Heart left ventricle (tissue), 16 donors: ENCODE measurements at regions not wholly inside any gene's neighbourhood (a gene's known extent, or its start where the extent isn't known, plus 50 kb on each side); places are given as distances from the start of the nearest gene placed in this dataset.

Experiments used
- ATAC-seq, 4 donors: fragments of 200-7000 bp; cut with Tn5 transposase; one replicate each; pipeline ENCODE4 v1.9.1; 2020 to 2022; ENCODE audit warnings: moderate library complexity in 4 of 4, mild to moderate bottlenecking in 3 of 4, moderate number of reproducible peaks in 1 of 4
- DNase-seq, 5 donors: peaks; one replicate each; pipeline ENCODE4 v3.0.0-alpha.2; 2020
- H3K27ac ChIP-seq, 12 donors: fragments of 200-600 bp; sonication (generic) in 4 of 12; one replicate each; pipeline versions ENCODE4 v1.5.0 to v1.8.0; 2016 to 2022; ENCODE audit warnings: mild to moderate bottlenecking in 2 of 12
- H3K27me3 ChIP-seq, 9 donors: fragments of 200-600 bp; sonication (generic) in 2 of 9; one replicate each; pipeline versions ENCODE4 v1.5.1 to v1.8.0; 2016 to 2022; ENCODE audit warnings: mild to moderate bottlenecking in 3 of 9
- H3K36me3 ChIP-seq, 9 donors: fragments of 200-600 bp; sonication (generic) in 2 of 9; one replicate each; pipeline versions ENCODE4 v1.5.0 to v1.8.0; 2018 to 2022; ENCODE audit warnings: mild to moderate bottlenecking in 2 of 9
- H3K4me1 ChIP-seq, 12 donors: fragments of 200-600 bp; sonication (generic) in 4 of 12; one replicate each; pipeline versions ENCODE4 v1.5.0 to v1.8.0; 2016 to 2022; ENCODE audit warnings: mild to moderate bottlenecking in 3 of 12
- H3K4me3 ChIP-seq, 12 donors: fragments of 200-600 bp; sonication (generic) in 4 of 12; one replicate each; pipeline versions ENCODE4 v1.5.0 to v1.8.0; 2017 to 2022; ENCODE audit warnings: mild to moderate bottlenecking in 9 of 12, moderate library complexity in 4 of 12
- H3K9me3 ChIP-seq, 12 donors: fragments of 200-600 bp; sonication (generic) in 4 of 12; one replicate each; pipeline versions ENCODE4 v1.5.0 to v1.8.0; 2016 to 2022; ENCODE audit warnings: mild to moderate bottlenecking in 1 of 12
- POLR2A ChIP-seq, 2 donors: fragments of 450-650 bp; IDR thresholded peaks; one replicate each; pipeline ENCODE4 v1.6.1; 2017; ENCODE audit warnings: antibody characterized with exemption in 2 of 2, mild to moderate bottlenecking in 2 of 2, moderate library complexity in 2 of 2
- WGBS, 4 donors: extraction: QIAGEN DNeasy Blood & Tissue Kit in 2 of 4; methylation state at CpG; one replicate each; pipeline versions ENCODE4 v1.1.5 to v1.1.7; 2013 to 2018; 5-methylcytosine and 5-hydroxymethylcytosine counted together
- intact Hi-C, 10 donors: fragments of 100-400 bp; cut with DNase I; formaldehyde crosslinking; loops; one replicate each; pipeline versions ENCODE4 v1.11.1 to v1.14.2; 2022
- TF ChIP-seq, protein P1 (sequence below), 12 donors: fragments of 200-600 bp; sonication (generic) in 4 of 12; IDR thresholded peaks; one replicate each; pipeline versions ENCODE4 v1.5.0 to v1.8.0; 2018 to 2022; ENCODE audit warnings: antibody characterized with exemption in 12 of 12, mild to moderate bottlenecking in 5 of 12
- donor health status: ischemic (EF 13 %, LVEDD 7.1; RV severe dilation, severe dysfunction).
- donor health status: healthy with polysubstance abuse.
- donor health status: DM: no; HTN: yes; CAD: no.
- donor health status: DM: no; HTN: no; CAD: no.
- donor health status: ischemic (EF 25% LVEDD 6.9; RV normal size, moderate dysfunction).
- donor health status: ischemic (EF 25% LVEDD 5.7; RV mildly dilated, moderate dysfunction).
- donor health status: healthy.
- donor health status: DM: yes; HTN: yes; CAD: no.
- donor health status: ischemic (EF 35%, LVEDD 5.7; RV mildly dilated, moderate dysfunction).
- donor health status: nonischemic (EF 11% LVEDD 7.7; RV severe dilation, severe dysfunction).
- donor health status: DM: yes; HTN: yes; CAD: no.
- donor health status: PGD.
- donor health status: ischemic (EF 29% LVEDD 5.4; RV normal size, mild dysfunction).
- donor health status: nonischemic (EF 23%, LVEDD 6.1; RV moderate dilation, normal function).

DNA sequence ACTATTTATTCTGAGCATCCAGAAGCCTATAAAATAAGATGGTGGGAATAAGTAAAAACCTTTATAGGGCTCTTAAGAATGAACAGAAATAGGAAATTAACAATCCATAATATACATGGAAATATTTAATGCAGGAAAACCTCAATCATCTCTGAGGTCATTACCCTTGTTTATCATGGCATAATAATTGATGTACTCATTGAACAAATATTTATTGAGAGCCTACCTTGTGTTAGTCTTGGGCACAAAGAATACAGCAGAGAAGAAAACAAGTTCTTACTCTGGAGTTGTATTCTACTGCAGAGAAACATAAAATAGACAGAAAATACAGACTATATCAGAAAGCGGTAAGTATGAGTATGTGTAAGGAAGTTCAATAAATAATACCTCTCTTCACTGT is 167.2 kb downstream of the COX18 start:
- WGBS, 4 donors = 0 to 98% (median 73%) methylated on average over 1 of the region's 1 CpG
- DNase-seq = no peak

DNA sequence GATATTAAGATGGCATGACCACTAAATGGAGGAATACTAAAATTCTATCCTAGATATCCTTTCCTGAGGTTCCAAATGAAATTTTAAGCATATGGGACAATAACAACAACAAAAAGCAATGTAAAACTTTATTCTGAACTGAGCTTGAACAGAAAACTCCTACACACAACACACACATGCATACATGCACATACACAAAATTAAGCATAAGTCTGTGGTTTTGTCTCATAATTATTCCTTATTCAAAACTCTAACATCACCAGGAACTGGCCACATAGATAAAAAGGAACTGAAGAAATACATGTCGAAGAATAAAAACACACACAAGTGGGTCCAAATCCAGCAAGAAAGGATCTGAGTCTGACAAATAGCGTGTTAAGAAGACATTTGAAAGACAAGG is 168.0 kb downstream of the COX18 start:
- ATAC-seq (no peak), DNase-seq (no peak)
- no peak overlapping the region for H3K27ac ChIP-seq
- no peaks in the 10 kb centered on the region for H3K9me3 ChIP-seq
- no peaks in the 10 kb centered on the region for H3K36me3 ChIP-seq
- H3K4me1 ChIP-seq = peaks cover 0 to 10% (median 3%) of the 10 kb centered on the region in 12 donors
- 45 to 83% (median 65%) methylated on average over 2 of the region's 2 CpGs for WGBS, 4 donors
- no peak for TF ChIP-seq POLR2A (IDR thresholded peaks at IDR 0.05)
- TF ChIP-seq, protein P1, sequence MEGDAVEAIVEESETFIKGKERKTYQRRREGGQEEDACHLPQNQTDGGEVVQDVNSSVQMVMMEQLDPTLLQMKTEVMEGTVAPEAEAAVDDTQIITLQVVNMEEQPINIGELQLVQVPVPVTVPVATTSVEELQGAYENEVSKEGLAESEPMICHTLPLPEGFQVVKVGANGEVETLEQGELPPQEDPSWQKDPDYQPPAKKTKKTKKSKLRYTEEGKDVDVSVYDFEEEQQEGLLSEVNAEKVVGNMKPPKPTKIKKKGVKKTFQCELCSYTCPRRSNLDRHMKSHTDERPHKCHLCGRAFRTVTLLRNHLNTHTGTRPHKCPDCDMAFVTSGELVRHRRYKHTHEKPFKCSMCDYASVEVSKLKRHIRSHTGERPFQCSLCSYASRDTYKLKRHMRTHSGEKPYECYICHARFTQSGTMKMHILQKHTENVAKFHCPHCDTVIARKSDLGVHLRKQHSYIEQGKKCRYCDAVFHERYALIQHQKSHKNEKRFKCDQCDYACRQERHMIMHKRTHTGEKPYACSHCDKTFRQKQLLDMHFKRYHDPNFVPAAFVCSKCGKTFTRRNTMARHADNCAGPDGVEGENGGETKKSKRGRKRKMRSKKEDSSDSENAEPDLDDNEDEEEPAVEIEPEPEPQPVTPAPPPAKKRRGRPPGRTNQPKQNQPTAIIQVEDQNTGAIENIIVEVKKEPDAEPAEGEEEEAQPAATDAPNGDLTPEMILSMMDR (IDR thresholded peaks at IDR 0.05) = no peak
- no peaks in the 10 kb centered on the region for H3K27me3 ChIP-seq
- intact Hi-C loops = loop anchor here in 1 of 10 donors (10.0 kb wide), 2 partner anchors 197 to 397 kb away; no protein-coding TSS in a partner anchor
- no peak overlapping the region for H3K4me3 ChIP-seq

More for the DNA sequence above, 167.2 kb downstream of the COX18 start:
- intact Hi-C loops = loop anchor here in 1 of 10 donors (10.0 kb wide), 2 partner anchors 198 to 398 kb away; no protein-coding TSS in a partner anchor
- H3K36me3 ChIP-seq = no peaks in the 10 kb centered on the region
- H3K27ac ChIP-seq = no peak overlapping the region
- no peak overlapping the region for H3K4me3 ChIP-seq
- no peak for ATAC-seq
- H3K9me3 ChIP-seq = no peaks in the 10 kb centered on the region
- no peaks in the 10 kb centered on the region for H3K27me3 ChIP-seq
- H3K4me1 ChIP-seq = peaks cover 0 to 2% (median 0%) of the 10 kb centered on the region in 12 donors
- TF ChIP-seq, protein P1 (IDR thresholded peaks at IDR 0.05) = no peak
- no peak for TF ChIP-seq POLR2A (IDR thresholded peaks at IDR 0.05)

DNA sequence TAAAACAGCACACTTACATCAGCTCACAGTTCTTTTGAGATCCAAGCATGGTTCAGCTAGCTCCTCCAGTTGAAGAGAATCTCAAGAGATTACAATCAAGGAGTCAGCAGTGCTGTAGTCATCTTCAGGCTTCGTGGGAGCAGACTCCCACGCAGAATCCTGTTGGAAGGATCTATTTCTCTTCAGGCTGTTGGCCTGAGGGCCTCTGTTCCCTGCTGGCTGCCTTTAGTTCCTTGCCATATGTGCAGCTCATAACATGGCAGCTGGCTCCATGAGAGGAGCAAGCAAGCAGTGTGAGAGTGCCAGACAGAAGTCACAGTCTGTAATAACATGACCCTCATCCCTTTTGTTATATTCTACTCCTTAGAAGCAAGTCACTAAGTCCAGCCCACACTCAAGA is 168.6 kb downstream of the COX18 start:
- WGBS, 4 donors = 33 to 54% (median 45%) methylated on average over 2 of the region's 2 CpGs
- TF ChIP-seq POLR2A (IDR thresholded peaks at IDR 0.05) = no peak
- TF ChIP-seq, protein P1 (IDR thresholded peaks at IDR 0.05) = no peak
- H3K9me3 ChIP-seq = no peaks in the 10 kb centered on the region
- H3K4me3 ChIP-seq = no peak overlapping the region
- intact Hi-C loops = loop anchor here in 1 of 10 donors (10.0 kb wide), 2 partner anchors 196 to 396 kb away; no protein-coding TSS in a partner anchor
- peaks cover 0 to 13% (median 4%) of the 10 kb centered on the region in 12 donors for H3K4me1 ChIP-seq
- no peak overlapping the region for H3K27ac ChIP-seq
- DNase-seq (peak in 1 of 5 donors; percentile 48), ATAC-seq (peak in 3 of 4 donors; percentile 46 to 79 (median 55))
- H3K36me3 ChIP-seq = no peaks in the 10 kb centered on the region
- H3K27me3 ChIP-seq = no peaks in the 10 kb centered on the region

DNA sequence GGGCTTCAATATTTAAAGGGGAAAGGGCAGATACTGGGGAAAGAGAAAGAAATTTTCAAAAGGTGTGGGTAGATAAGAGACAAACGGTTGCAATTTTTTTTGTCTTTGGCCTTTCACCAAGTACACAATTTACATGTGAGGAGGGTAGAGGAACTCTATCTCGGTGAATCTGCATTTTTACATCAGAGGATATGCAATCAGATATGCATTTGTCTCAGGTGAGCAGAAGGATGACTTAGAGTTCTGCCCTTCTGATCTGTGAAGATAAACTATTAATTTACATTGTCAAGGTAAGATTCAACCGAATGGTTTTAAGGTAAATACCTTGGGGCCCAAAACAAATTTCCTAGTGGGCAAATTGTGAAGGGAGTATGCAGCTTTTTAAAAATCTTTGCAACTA is 169.9 kb downstream of the COX18 start:
- H3K9me3 ChIP-seq = no peaks in the 10 kb centered on the region
- H3K27ac ChIP-seq = no peak overlapping the region
- intact Hi-C loops = loop anchor here in 1 of 10 donors (10.0 kb wide), 2 partner anchors 195 to 395 kb away; no protein-coding TSS in a partner anchor
- peaks cover 0 to 15% (median 5%) of the 10 kb centered on the region in 12 donors for H3K4me1 ChIP-seq
- no peaks in the 10 kb centered on the region for H3K36me3 ChIP-seq
- TF ChIP-seq POLR2A (IDR thresholded peaks at IDR 0.05) = no peak
- TF ChIP-seq, protein P1 (IDR thresholded peaks at IDR 0.05) = no peak
- WGBS, 4 donors = 59 to 84% (median 62%) methylated on average over 3 of the region's 3 CpGs
- no peaks in the 10 kb centered on the region for H3K27me3 ChIP-seq
- no peak overlapping the region for H3K4me3 ChIP-seq
- DNase-seq = no peak
- no peak for ATAC-seq
